Liver (tissue), 3 donors: ENCODE measurements at regions not wholly inside any gene's neighbourhood (a gene's known extent, or its start where the extent isn't known, plus 50 kb on each side); places are given as distances from the start of the nearest gene placed in this dataset.

Source experiments
- CTCF ChIP-seq: fragments of 150-350 bp; IDR thresholded peaks from 2 replicates; pipeline ENCODE4 v1.5.1; 2017; ENCODE audit warnings: improper control_type of control experiment, low read depth, low read length; ENCODE audit not compliant: missing input control
- EGR1 ChIP-seq, 2 donors: IDR thresholded peaks; 2 replicates each; pipeline ENCODE4 v1.6.1; 2016 to 2018; ENCODE audit warnings: antibody characterized with exemption in 2 of 2, low read depth in 2 of 2
- FOXA1 ChIP-seq: IDR thresholded peaks from 2 replicates; pipeline ENCODE4 v1.6.1; 2016; ENCODE audit warnings: antibody characterized with exemption
- GABPA ChIP-seq, 2 donors: IDR thresholded peaks in 1 of 2; conservative IDR thresholded peaks in 1 of 2; 2 replicates each; pipeline ENCODE4 v1.6.1; 2016; ENCODE audit warnings: antibody characterized with exemption in 2 of 2, mild to moderate bottlenecking in 1 of 2, moderate library complexity in 1 of 2
- HNF4A ChIP-seq, 2 donors: conservative IDR thresholded peaks; 2 replicates each; pipeline ENCODE4 v1.6.1; 2016; ENCODE audit warnings: antibody characterized with exemption in 2 of 2, mild to moderate bottlenecking in 2 of 2
- HNF4G ChIP-seq: IDR thresholded peaks from 2 replicates; pipeline ENCODE4 v1.6.1; 2016; ENCODE audit warnings: antibody characterized with exemption
- JUND ChIP-seq, 2 donors: IDR thresholded peaks; 2 replicates each; pipeline ENCODE4 v1.6.1; 2016; ENCODE audit warnings: antibody characterized with exemption in 2 of 2
- RAD21 ChIP-seq, 2 donors: IDR thresholded peaks; 2 replicates each; pipeline ENCODE4 v1.6.1; 2016; ENCODE audit warnings: antibody characterized with exemption in 2 of 2, mild to moderate bottlenecking in 2 of 2
- REST ChIP-seq: IDR thresholded peaks from 2 replicates; pipeline ENCODE4 v1.6.1; 2016; ENCODE audit warnings: antibody characterized with exemption, mild to moderate bottlenecking
- SP1 ChIP-seq: IDR thresholded peaks from 2 replicates; pipeline ENCODE4 v1.6.1; 2018; ENCODE audit warnings: antibody characterized with exemption, mild to moderate bottlenecking
- TAF1 ChIP-seq: conservative IDR thresholded peaks from 2 replicates; pipeline ENCODE4 v1.6.1; 2016; ENCODE audit warnings: antibody characterized with exemption, mild to moderate bottlenecking
- YY1 ChIP-seq: IDR thresholded peaks from 2 replicates; pipeline ENCODE4 v1.6.1; 2016; ENCODE audit warnings: antibody characterized with exemption, mild to moderate bottlenecking
- TF ChIP-seq, protein P1 (sequence below): IDR thresholded peaks from 2 replicates; pipeline ENCODE4 v1.6.1; 2016; ENCODE audit warnings: antibody characterized with exemption
- donor health status: healthy.
- donor health status: healthy.

DNA sequence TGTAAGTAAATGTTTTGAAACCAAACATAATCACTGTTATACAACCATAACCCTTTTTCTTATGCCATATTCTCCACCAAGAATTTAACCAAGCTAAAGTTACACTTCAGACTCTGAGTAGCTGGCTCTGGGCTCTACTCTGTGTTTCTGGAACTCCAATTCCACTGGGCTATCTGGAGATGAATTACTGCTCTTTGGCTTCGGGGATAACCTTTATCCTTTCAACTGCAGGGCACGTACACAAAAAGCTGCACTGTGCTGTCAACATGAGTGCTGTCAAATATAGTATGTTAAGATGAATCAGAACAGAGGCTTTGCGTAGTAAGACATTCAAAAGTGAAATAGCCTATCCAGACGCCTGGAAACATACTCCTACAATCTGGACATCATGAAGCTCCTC is 500.6 kb downstream of the LTN1 start:
- TF ChIP-seq CTCF (no peak), RAD21 (IDR thresholded peaks at IDR 0.05) (no peak), GABPA (IDR thresholded peaks at IDR 0.05 in 1 of 2, conservative IDR thresholded peaks at IDR 0.05 in 1 of 2) (no peak), TAF1 (no peak), HNF4A (conservative IDR thresholded peaks at IDR 0.05) (peak in 1 of 2 donors; percentile 21), JUND (IDR thresholded peaks at IDR 0.05) (no peak), REST (no peak), SP1 (no peak), YY1 (no peak), EGR1 (IDR thresholded peaks at IDR 0.05; ENCODE audit: low read depth in 2 of 2) (no peak), FOXA1 (no peak), HNF4G (no peak)
- TF ChIP-seq, protein P1, sequence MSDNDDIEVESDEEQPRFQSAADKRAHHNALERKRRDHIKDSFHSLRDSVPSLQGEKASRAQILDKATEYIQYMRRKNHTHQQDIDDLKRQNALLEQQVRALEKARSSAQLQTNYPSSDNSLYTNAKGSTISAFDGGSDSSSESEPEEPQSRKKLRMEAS: no peak
